Endothelial cell of umbilical vein (primary cell): ENCODE measurements at regions not wholly inside any gene's neighbourhood (a gene's known extent, or its start where the extent isn't known, plus 50 kb on each side); places are given as distances from the start of the nearest gene placed in this dataset.

Experiments used
- BruUV-seq: library from RNA; stranded (reverse); fragments of 400-500 nt; replicated peaks from 2 replicates; lab custom pipeline; 2021; lab: Mats Ljungman, UMichigan
- CTCF ChIA-PET: fragments of 300-600, 350-600 bp; sonication (Branson Sonifier 250); formaldehyde crosslinking; loops from one replicate; lab custom pipeline; 2021; ENCODE audit warnings: antibody characterized with exemption, inconsistent platforms; lab: Charles Lee
- POLR2A ChIA-PET: fragments of 300-600, 350-600 bp; sonication (Branson Sonifier 250); formaldehyde crosslinking; loops from one replicate; lab custom pipeline; 2021; ENCODE audit warnings: antibody characterized with exemption, inconsistent platforms; lab: Charles Lee
- DNase-seq: peaks from one replicate; pipeline ENCODE4 v3.0.0-alpha.2; 2011; ENCODE audit warnings: low read depth, low spot score
- FAIRE-seq: peaks from 2 replicates; lab custom pipeline; 2011; peaks lifted over from hg19 to GRCh38; lab: Jason Lieb, UNC
- H2AFZ ChIP-seq: 2 replicates; pipeline ENCODE4 v1.6.0; 2012; ENCODE audit warnings: low read depth, low read length, control low read depth, inconsistent platforms
- H3K27ac ChIP-seq: 2 replicates; pipeline ENCODE4 v1.5.1; 2011; ENCODE audit warnings: low read depth, mild to moderate bottlenecking, control low read depth, low read length, moderate library complexity; ENCODE audit not compliant: insufficient read depth
- H3K27me3 ChIP-seq, 2 experiments: 2 replicates each; pipeline versions ENCODE4 v1.6.0 to v1.6.1; 2011; ENCODE audit warnings: low read length in 2 of 2, mixed read lengths in 1 of 2; ENCODE audit not compliant: control insufficient read depth in 2 of 2, insufficient read depth in 2 of 2
- H3K36me3 ChIP-seq, 2 experiments: 2 replicates in 1 of 2; 3 replicates in 1 of 2; pipeline ENCODE4 v1.5.1; 2011; ENCODE audit warnings: low read length in 2 of 2, mild to moderate bottlenecking in 1 of 2, moderate library complexity in 1 of 2; ENCODE audit not compliant: control insufficient read depth in 2 of 2, insufficient read depth in 2 of 2; ENCODE audit errors: extremely low read depth in 1 of 2
- H3K4me1 ChIP-seq: 3 replicates; pipeline ENCODE4 v1.5.1; 2011; ENCODE audit warnings: mild to moderate bottlenecking, low read length; ENCODE audit not compliant: control insufficient read depth, insufficient read depth; ENCODE audit errors: extremely low read depth
- H3K4me2 ChIP-seq: 2 replicates; pipeline ENCODE4 v1.6.1; 2011; ENCODE audit warnings: low read length, control low read depth, mixed read lengths; ENCODE audit not compliant: insufficient read depth
- H3K4me3 ChIP-seq, 3 experiments: fragments of 200-600 bp in 1 of 3; sonication (generic), shearing (Covaris generic) in 1 of 3; replicated peaks in 1 of 3; 2 replicates each; pipeline ENCODE4 v1.5.1; 2011 to 2016; ENCODE audit warnings: control low read depth in 3 of 3, low read length in 3 of 3, mild to moderate bottlenecking in 2 of 3, inconsistent platforms in 1 of 3, low read depth in 1 of 3, moderate library complexity in 1 of 3; ENCODE audit not compliant: insufficient read depth in 1 of 3
- H3K79me2 ChIP-seq: 2 replicates; pipeline ENCODE4 v1.6.0; 2012; ENCODE audit warnings: low read length, inconsistent platforms; ENCODE audit not compliant: control insufficient read depth, insufficient read depth
- H3K9ac ChIP-seq: replicated peaks from 2 replicates; pipeline ENCODE3; 2011; ENCODE audit warnings: low read length, control low read depth; ENCODE audit not compliant: insufficient read depth; ENCODE audit errors: extremely low read depth
- H3K9me1 ChIP-seq: replicated peaks from 3 replicates; pipeline ENCODE4 v1.6.0; 2011; ENCODE audit warnings: mild to moderate bottlenecking, low read length; ENCODE audit not compliant: control insufficient read depth, insufficient read depth; ENCODE audit errors: extremely low read depth
- H3K9me3 ChIP-seq: replicated peaks from 2 replicates; pipeline ENCODE4 v1.5.1; 2012; ENCODE audit warnings: low read length, inconsistent platforms; ENCODE audit not compliant: control insufficient read depth, insufficient read depth
- H4K20me1 ChIP-seq: replicated peaks from 2 replicates; pipeline ENCODE3; 2011; ENCODE audit warnings: mild to moderate bottlenecking, low read length; ENCODE audit not compliant: control insufficient read depth, insufficient read depth; ENCODE audit errors: extremely low read depth
- EZH2 ChIP-seq: IDR thresholded peaks from 2 replicates; pipeline ENCODE4 v1.6.1; 2012; ENCODE audit warnings: borderline replicate concordance, low read depth, mild to moderate bottlenecking, moderate library complexity, low read length, inconsistent platforms; ENCODE audit not compliant: severe bottlenecking
- FOS ChIP-seq: IDR thresholded peaks from 2 replicates; pipeline ENCODE4 v1.6.1; 2011; ENCODE audit warnings: mild to moderate bottlenecking, low read length, moderate library complexity, borderline replicate concordance; ENCODE audit not compliant: insufficient read depth
- GATA2 ChIP-seq: IDR thresholded peaks from 2 replicates; pipeline ENCODE4 v1.7.0; 2011; ENCODE audit warnings: low read depth, mild to moderate bottlenecking, moderate library complexity, mixed read lengths, low read length; ENCODE audit not compliant: insufficient read length, insufficient read depth
- JUN ChIP-seq: IDR thresholded peaks from 2 replicates; pipeline ENCODE4 v1.6.1; 2011; ENCODE audit warnings: borderline replicate concordance, low read depth; ENCODE audit not compliant: insufficient read length, insufficient read depth
- MAX ChIP-seq: IDR thresholded peaks from 2 replicates; pipeline ENCODE4 v1.6.1; 2011; ENCODE audit not compliant: insufficient read depth, insufficient read length
- MYC ChIP-seq: IDR thresholded peaks from one replicate; pipeline ENCODE4 v1.6.1; 2011; ENCODE audit warnings: mild to moderate bottlenecking, low read depth, low read length
- POLR2A ChIP-seq: IDR thresholded peaks from 2 replicates; pipeline ENCODE4 v1.6.1; 2012; ENCODE audit warnings: low read depth, mild to moderate bottlenecking, control low read depth, low read length
- POLR2AphosphoS5 ChIP-seq: IDR thresholded peaks from 2 replicates; pipeline ENCODE4 v1.6.1; 2012; ENCODE audit warnings: low read depth, mild to moderate bottlenecking, control low read depth, low read length, moderate library complexity; ENCODE audit not compliant: insufficient read depth
- dilution Hi-C: fragments of 300-500 bp; cut with MboI; formaldehyde crosslinking; loops from one replicate; pipeline ENCODE4 v1.15.0; 2019; ENCODE audit warnings: low sequenced_read_pairs; ENCODE audit not compliant: extremely low pct_ligation_motif_present
- intact Hi-C: fragments of 100-400 bp; cut with micrococcal nuclease; formaldehyde crosslinking; loops from one replicate; pipeline ENCODE4 v1.10.0; 2022
- TF ChIP-seq, protein P1 (sequence below), 2 donors: IDR thresholded peaks; 1 replicate in 1 of 2; 2 replicates in 1 of 2; pipeline ENCODE4 v1.5.1; 2011; ENCODE audit warnings: low read length in 2 of 2, mild to moderate bottlenecking in 2 of 2, moderate library complexity in 2 of 2, control low read depth in 1 of 2, inconsistent platforms in 1 of 2, low read depth in 1 of 2; ENCODE audit not compliant: insufficient read depth in 1 of 2; ENCODE audit errors: extremely low read depth in 1 of 2

DNA sequence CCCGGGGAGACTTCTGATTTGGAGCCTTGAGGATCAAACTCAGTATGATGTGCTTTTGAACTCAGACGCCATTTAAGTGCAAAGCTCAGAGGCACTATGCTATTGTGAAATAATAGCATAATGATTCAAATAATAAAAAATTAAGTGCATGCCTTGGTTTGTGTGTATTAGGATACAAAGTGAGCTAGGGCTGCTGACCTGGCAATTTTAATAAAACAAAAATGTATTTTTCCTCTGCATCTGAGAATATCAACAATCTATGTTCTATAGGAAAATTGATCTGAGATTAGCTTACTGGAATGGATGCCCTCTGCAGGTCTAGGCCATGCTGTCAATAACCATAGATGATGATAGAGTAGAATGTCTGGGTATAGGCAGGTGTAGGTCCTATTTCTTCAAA lies 278.8 kb downstream of the DCDC2C start:
- intact Hi-C loops (no loop called here), dilution Hi-C loops (no loop called here)
- DNase-seq: no peak
- H3K4me3 ChIP-seq: no peak overlapping the region
- H3K9ac ChIP-seq: no peak overlapping the region
- no peak overlapping the region for H3K27ac ChIP-seq
- TF ChIP-seq GATA2: no peak
- no peak for TF ChIP-seq MYC
- TF ChIP-seq, protein P1, sequence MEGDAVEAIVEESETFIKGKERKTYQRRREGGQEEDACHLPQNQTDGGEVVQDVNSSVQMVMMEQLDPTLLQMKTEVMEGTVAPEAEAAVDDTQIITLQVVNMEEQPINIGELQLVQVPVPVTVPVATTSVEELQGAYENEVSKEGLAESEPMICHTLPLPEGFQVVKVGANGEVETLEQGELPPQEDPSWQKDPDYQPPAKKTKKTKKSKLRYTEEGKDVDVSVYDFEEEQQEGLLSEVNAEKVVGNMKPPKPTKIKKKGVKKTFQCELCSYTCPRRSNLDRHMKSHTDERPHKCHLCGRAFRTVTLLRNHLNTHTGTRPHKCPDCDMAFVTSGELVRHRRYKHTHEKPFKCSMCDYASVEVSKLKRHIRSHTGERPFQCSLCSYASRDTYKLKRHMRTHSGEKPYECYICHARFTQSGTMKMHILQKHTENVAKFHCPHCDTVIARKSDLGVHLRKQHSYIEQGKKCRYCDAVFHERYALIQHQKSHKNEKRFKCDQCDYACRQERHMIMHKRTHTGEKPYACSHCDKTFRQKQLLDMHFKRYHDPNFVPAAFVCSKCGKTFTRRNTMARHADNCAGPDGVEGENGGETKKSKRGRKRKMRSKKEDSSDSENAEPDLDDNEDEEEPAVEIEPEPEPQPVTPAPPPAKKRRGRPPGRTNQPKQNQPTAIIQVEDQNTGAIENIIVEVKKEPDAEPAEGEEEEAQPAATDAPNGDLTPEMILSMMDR (IDR thresholded peaks at IDR 0.05; ENCODE audit: extremely low read depth in 1 of 2, insufficient read depth in 1 of 2, low read depth in 1 of 2, low read length in 2 of 2): no peak
- TF ChIP-seq POLR2A: no peak
- no peak for TF ChIP-seq JUN
- TF ChIP-seq FOS: no peak
- TF ChIP-seq MAX: no peak
- TF ChIP-seq POLR2AphosphoS5: no peak
- no peak for TF ChIP-seq EZH2
- H4K20me1 ChIP-seq: no peaks in the 10 kb centered on the region
- ChIA-PET CTCF (no interaction called here), POLR2A (no interaction called here)
- no peaks in the 10 kb centered on the region for H3K9me3 ChIP-seq
- H3K4me2 ChIP-seq: no peak overlapping the region
- no peaks in the 10 kb centered on the region for H3K36me3 ChIP-seq
- H3K9me1 ChIP-seq: no peaks in the 10 kb centered on the region
- BruUV-seq: no TSS peak
- no peak for FAIRE-seq
- H3K79me2 ChIP-seq: no peaks in the 10 kb centered on the region
- no peaks in the 10 kb centered on the region for H3K27me3 ChIP-seq
- no peaks in the 10 kb centered on the region for H3K4me1 ChIP-seq
- no peak overlapping the region for H2AFZ ChIP-seq
